Activated B cell treated with CpG ODN at 0.5 μM for 24 hours (primary cell): ENCODE measurements at regions not wholly inside any gene's neighbourhood (a gene's known extent, or its start where the extent isn't known, plus 50 kb on each side); places are given as distances from the start of the nearest gene placed in this dataset.

Source experiments
- ATAC-seq: fragments of 200-7000 bp; cut with Tn5 transposase; one replicate; pipeline ENCODE4 v1.10.0; 2021; ENCODE audit warnings: low read depth, mild to moderate bottlenecking, moderate library complexity
- CTCF ChIA-PET: fragments of 350-600 bp; sonication (Branson Sonifier 250); formaldehyde crosslinking; loops from one replicate; lab custom pipeline; 2021; ENCODE audit warnings: antibody characterized with exemption; lab: Charles Lee
- POLR2A ChIA-PET: fragments of 350-600 bp; sonication (Branson Sonifier 250); formaldehyde crosslinking; loops from one replicate; lab custom pipeline; 2021; ENCODE audit warnings: antibody characterized with exemption; lab: Charles Lee
- DNase-seq: peaks from one replicate; pipeline ENCODE4 v3.0.0; 2022
- H3K27ac Mint-ChIP-seq: one replicate; pipeline ENCODE4 v1.8.0; 2020; ENCODE audit warnings: mixed read lengths
- H3K27me3 Mint-ChIP-seq: one replicate; pipeline ENCODE4 v1.8.0; 2021; ENCODE audit warnings: mixed read lengths
- H3K36me3 Mint-ChIP-seq: one replicate; pipeline ENCODE4 v1.8.0; 2021; ENCODE audit warnings: low read depth, mixed read lengths
- H3K4me1 Mint-ChIP-seq: one replicate; pipeline ENCODE4 v1.8.0; 2021; ENCODE audit warnings: mixed read lengths
- H3K4me3 Mint-ChIP-seq: one replicate; pipeline ENCODE4 v1.8.0; 2020; ENCODE audit warnings: mild to moderate bottlenecking, mixed read lengths
- H3K9me3 Mint-ChIP-seq: one replicate; pipeline ENCODE4 v1.8.0; 2020; ENCODE audit warnings: mixed read lengths
- CTCF ChIP-seq: fragments of 200-600 bp; IDR thresholded peaks from one replicate; pipeline ENCODE4 v1.8.0; 2022; ENCODE audit warnings: antibody characterized with exemption, mild to moderate bottlenecking
- intact Hi-C: fragments of 100-400 bp; cut with micrococcal nuclease; formaldehyde crosslinking; loops from one replicate; pipeline ENCODE4 v1.15.1; 2024

- ATAC-seq (no peak), DNase-seq (no peak)
- Mint-ChIP-seq H3K4me3 (no peak overlapping the region), H3K27me3 (no peaks in the 10 kb centered on the region), H3K36me3 (no peaks in the 10 kb centered on the region), H3K27ac (no peak overlapping the region), H3K4me1 (no peaks in the 10 kb centered on the region), H3K9me3 (no peaks in the 10 kb centered on the region)
- CTCF ChIA-PET: no interaction called here
- intact Hi-C loops: no loop called here
- no peak for TF ChIP-seq CTCF
- POLR2A ChIA-PET: no interaction called here
Measured at GRCh38 chr13:59441596-59442280, 722.0 kb downstream of the DIAPH3 start.

GRCh38 chr13:59442461-59442860 is 721.3 kb downstream of the DIAPH3 start:
- Mint-ChIP-seq H3K36me3 (no peaks in the 10 kb centered on the region), H3K27ac (no peak overlapping the region), H3K9me3 (no peaks in the 10 kb centered on the region), H3K4me3 (no peak overlapping the region), H3K4me1 (no peaks in the 10 kb centered on the region), H3K27me3 (no peaks in the 10 kb centered on the region)
- ATAC-seq (no peak), DNase-seq (no peak)
- ChIA-PET CTCF (no interaction called here), POLR2A (no interaction called here)
- no peak for TF ChIP-seq CTCF
- intact Hi-C loops: no loop called here

GRCh38 chr13:59442944-59443486 is 720.7 kb downstream of the DIAPH3 start:
- DNase-seq (no peak), ATAC-seq (no peak)
- CTCF ChIA-PET: no interaction called here
- no peaks in the 10 kb centered on the region for H3K9me3 Mint-ChIP-seq
- no peak for TF ChIP-seq CTCF
- no peak overlapping the region for H3K4me3 Mint-ChIP-seq
- no peaks in the 10 kb centered on the region for H3K27me3 Mint-ChIP-seq
- no peak overlapping the region for H3K27ac Mint-ChIP-seq
- intact Hi-C loops: no loop called here
- no peaks in the 10 kb centered on the region for H3K4me1 Mint-ChIP-seq
- POLR2A ChIA-PET: no interaction called here
- H3K36me3 Mint-ChIP-seq: no peaks in the 10 kb centered on the region

GRCh38 chr13:59444210-59444857 is 719.4 kb downstream of the DIAPH3 start:
- no peak overlapping the region for H3K4me3 Mint-ChIP-seq
- TF ChIP-seq CTCF: no peak
- no peaks in the 10 kb centered on the region for H3K36me3 Mint-ChIP-seq
- POLR2A ChIA-PET: no interaction called here
- H3K27ac Mint-ChIP-seq: no peak overlapping the region
- DNase-seq (no peak), ATAC-seq (no peak)
- no peaks in the 10 kb centered on the region for H3K27me3 Mint-ChIP-seq
- no peaks in the 10 kb centered on the region for H3K4me1 Mint-ChIP-seq
- CTCF ChIA-PET: no interaction called here
- H3K9me3 Mint-ChIP-seq: no peaks in the 10 kb centered on the region
- intact Hi-C loops: no loop called here

GRCh38 chr13:59445812-59446211 is 717.9 kb downstream of the DIAPH3 start:
- no peak for TF ChIP-seq CTCF
- ATAC-seq (no peak), DNase-seq (no peak)
- Mint-ChIP-seq H3K27me3 (no peaks in the 10 kb centered on the region), H3K27ac (no peak overlapping the region), H3K4me3 (no peak overlapping the region), H3K36me3 (no peaks in the 10 kb centered on the region), H3K9me3 (no peaks in the 10 kb centered on the region), H3K4me1 (no peaks in the 10 kb centered on the region)
- ChIA-PET POLR2A (no interaction called here), CTCF (no interaction called here)
- intact Hi-C loops: no loop called here
